Endothelial cell of umbilical vein (primary cell): ENCODE measurements at regions not wholly inside any gene's neighbourhood (a gene's known extent, or its start where the extent isn't known, plus 50 kb on each side); places are given as distances from the start of the nearest gene placed in this dataset.

Experiments
- BruUV-seq: library from RNA; stranded (reverse); fragments of 400-500 nt; replicated peaks from 2 replicates; lab custom pipeline; 2021; lab: Mats Ljungman, UMichigan
- CTCF ChIA-PET: fragments of 300-600, 350-600 bp; sonication (Branson Sonifier 250); formaldehyde crosslinking; loops from one replicate; lab custom pipeline; 2021; ENCODE audit warnings: antibody characterized with exemption, inconsistent platforms; lab: Charles Lee
- POLR2A ChIA-PET: fragments of 300-600, 350-600 bp; sonication (Branson Sonifier 250); formaldehyde crosslinking; loops from one replicate; lab custom pipeline; 2021; ENCODE audit warnings: antibody characterized with exemption, inconsistent platforms; lab: Charles Lee
- DNase-seq: peaks from one replicate; pipeline ENCODE4 v3.0.0-alpha.2; 2011; ENCODE audit warnings: low read depth, low spot score
- FAIRE-seq: peaks from 2 replicates; lab custom pipeline; 2011; peaks lifted over from hg19 to GRCh38; lab: Jason Lieb, UNC
- H2AFZ ChIP-seq: 2 replicates; pipeline ENCODE4 v1.6.0; 2012; ENCODE audit warnings: low read depth, low read length, control low read depth, inconsistent platforms
- H3K27ac ChIP-seq: 2 replicates; pipeline ENCODE4 v1.5.1; 2011; ENCODE audit warnings: low read depth, mild to moderate bottlenecking, control low read depth, low read length, moderate library complexity; ENCODE audit not compliant: insufficient read depth
- H3K27me3 ChIP-seq, 2 experiments: 2 replicates each; pipeline versions ENCODE4 v1.6.0 to v1.6.1; 2011; ENCODE audit warnings: low read length in 2 of 2, mixed read lengths in 1 of 2; ENCODE audit not compliant: control insufficient read depth in 2 of 2, insufficient read depth in 2 of 2
- H3K36me3 ChIP-seq, 2 experiments: 2 replicates in 1 of 2; 3 replicates in 1 of 2; pipeline ENCODE4 v1.5.1; 2011; ENCODE audit warnings: low read length in 2 of 2, mild to moderate bottlenecking in 1 of 2, moderate library complexity in 1 of 2; ENCODE audit not compliant: control insufficient read depth in 2 of 2, insufficient read depth in 2 of 2; ENCODE audit errors: extremely low read depth in 1 of 2
- H3K4me1 ChIP-seq: 3 replicates; pipeline ENCODE4 v1.5.1; 2011; ENCODE audit warnings: mild to moderate bottlenecking, low read length; ENCODE audit not compliant: control insufficient read depth, insufficient read depth; ENCODE audit errors: extremely low read depth
- H3K4me2 ChIP-seq: 2 replicates; pipeline ENCODE4 v1.6.1; 2011; ENCODE audit warnings: low read length, control low read depth, mixed read lengths; ENCODE audit not compliant: insufficient read depth
- H3K4me3 ChIP-seq, 3 experiments: fragments of 200-600 bp in 1 of 3; sonication (generic), shearing (Covaris generic) in 1 of 3; replicated peaks in 1 of 3; 2 replicates each; pipeline ENCODE4 v1.5.1; 2011 to 2016; ENCODE audit warnings: control low read depth in 3 of 3, low read length in 3 of 3, mild to moderate bottlenecking in 2 of 3, inconsistent platforms in 1 of 3, low read depth in 1 of 3, moderate library complexity in 1 of 3; ENCODE audit not compliant: insufficient read depth in 1 of 3
- H3K79me2 ChIP-seq: 2 replicates; pipeline ENCODE4 v1.6.0; 2012; ENCODE audit warnings: low read length, inconsistent platforms; ENCODE audit not compliant: control insufficient read depth, insufficient read depth
- H3K9ac ChIP-seq: replicated peaks from 2 replicates; pipeline ENCODE3; 2011; ENCODE audit warnings: low read length, control low read depth; ENCODE audit not compliant: insufficient read depth; ENCODE audit errors: extremely low read depth
- H3K9me1 ChIP-seq: replicated peaks from 3 replicates; pipeline ENCODE4 v1.6.0; 2011; ENCODE audit warnings: mild to moderate bottlenecking, low read length; ENCODE audit not compliant: control insufficient read depth, insufficient read depth; ENCODE audit errors: extremely low read depth
- H3K9me3 ChIP-seq: replicated peaks from 2 replicates; pipeline ENCODE4 v1.5.1; 2012; ENCODE audit warnings: low read length, inconsistent platforms; ENCODE audit not compliant: control insufficient read depth, insufficient read depth
- H4K20me1 ChIP-seq: replicated peaks from 2 replicates; pipeline ENCODE3; 2011; ENCODE audit warnings: mild to moderate bottlenecking, low read length; ENCODE audit not compliant: control insufficient read depth, insufficient read depth; ENCODE audit errors: extremely low read depth
- CTCF ChIP-seq, 2 donors: IDR thresholded peaks; 1 replicate in 1 of 2; 2 replicates in 1 of 2; pipeline ENCODE4 v1.5.1; 2011; ENCODE audit warnings: low read length in 2 of 2, mild to moderate bottlenecking in 2 of 2, moderate library complexity in 2 of 2, control low read depth in 1 of 2, inconsistent platforms in 1 of 2, low read depth in 1 of 2; ENCODE audit not compliant: insufficient read depth in 1 of 2; ENCODE audit errors: extremely low read depth in 1 of 2
- EZH2 ChIP-seq: IDR thresholded peaks from 2 replicates; pipeline ENCODE4 v1.6.1; 2012; ENCODE audit warnings: borderline replicate concordance, low read depth, mild to moderate bottlenecking, moderate library complexity, low read length, inconsistent platforms; ENCODE audit not compliant: severe bottlenecking
- FOS ChIP-seq: IDR thresholded peaks from 2 replicates; pipeline ENCODE4 v1.6.1; 2011; ENCODE audit warnings: mild to moderate bottlenecking, low read length, moderate library complexity, borderline replicate concordance; ENCODE audit not compliant: insufficient read depth
- GATA2 ChIP-seq: IDR thresholded peaks from 2 replicates; pipeline ENCODE4 v1.7.0; 2011; ENCODE audit warnings: low read depth, mild to moderate bottlenecking, moderate library complexity, mixed read lengths, low read length; ENCODE audit not compliant: insufficient read length, insufficient read depth
- JUN ChIP-seq: IDR thresholded peaks from 2 replicates; pipeline ENCODE4 v1.6.1; 2011; ENCODE audit warnings: borderline replicate concordance, low read depth; ENCODE audit not compliant: insufficient read length, insufficient read depth
- MYC ChIP-seq: IDR thresholded peaks from one replicate; pipeline ENCODE4 v1.6.1; 2011; ENCODE audit warnings: mild to moderate bottlenecking, low read depth, low read length
- POLR2AphosphoS5 ChIP-seq: IDR thresholded peaks from 2 replicates; pipeline ENCODE4 v1.6.1; 2012; ENCODE audit warnings: low read depth, mild to moderate bottlenecking, control low read depth, low read length, moderate library complexity; ENCODE audit not compliant: insufficient read depth
- dilution Hi-C: fragments of 300-500 bp; cut with MboI; formaldehyde crosslinking; loops from one replicate; pipeline ENCODE4 v1.15.0; 2019; ENCODE audit warnings: low sequenced_read_pairs; ENCODE audit not compliant: extremely low pct_ligation_motif_present
- intact Hi-C: fragments of 100-400 bp; cut with micrococcal nuclease; formaldehyde crosslinking; loops from one replicate; pipeline ENCODE4 v1.10.0; 2022
- TF ChIP-seq, protein P1 (sequence below): IDR thresholded peaks from 2 replicates; pipeline ENCODE4 v1.6.1; 2011; ENCODE audit not compliant: insufficient read depth, insufficient read length

DNA sequence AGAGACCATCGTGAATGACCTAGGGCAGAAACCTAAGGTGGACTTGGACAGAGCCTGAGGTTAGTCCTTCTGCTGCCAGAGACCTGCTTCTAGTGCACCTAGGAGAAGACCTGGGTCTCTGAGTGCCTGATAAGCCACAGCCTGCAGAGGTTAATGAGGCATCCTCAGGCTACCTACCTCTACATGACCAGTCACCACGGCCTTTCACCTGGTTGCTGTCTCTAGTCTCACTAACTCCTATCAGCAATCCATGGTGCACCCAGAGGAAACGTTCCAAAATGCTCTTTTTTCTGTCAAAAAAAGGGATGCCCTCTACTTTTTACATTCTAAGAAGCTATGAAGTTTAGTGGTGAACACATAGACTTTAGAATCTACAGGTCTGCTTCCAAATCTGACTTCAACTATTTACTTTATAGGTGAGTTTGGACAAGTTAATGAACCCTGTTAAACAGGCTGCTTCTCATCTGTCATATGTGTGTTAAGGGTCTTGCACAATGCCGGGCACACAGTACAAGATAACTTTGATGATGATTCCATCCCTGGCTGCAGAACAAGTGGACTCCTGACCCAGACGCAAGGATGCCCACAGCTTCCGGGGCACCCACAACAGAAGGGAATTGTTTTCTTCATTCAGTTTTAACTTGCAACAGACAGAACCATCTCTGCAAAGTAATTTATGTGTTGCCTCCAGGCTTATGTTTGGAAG, 469.9 kb upstream of the CDH5 start:
- no peak for FAIRE-seq
- ChIA-PET POLR2A (no interaction called here), CTCF (no interaction called here)
- TF ChIP-seq POLR2AphosphoS5 (no peak), GATA2 (no peak), FOS (no peak), EZH2 (no peak), MYC (no peak), JUN (no peak), CTCF (IDR thresholded peaks at IDR 0.05; ENCODE audit: extremely low read depth in 1 of 2, insufficient read depth in 1 of 2, low read depth in 1 of 2, low read length in 2 of 2) (no peak)
- TF ChIP-seq, protein P1, sequence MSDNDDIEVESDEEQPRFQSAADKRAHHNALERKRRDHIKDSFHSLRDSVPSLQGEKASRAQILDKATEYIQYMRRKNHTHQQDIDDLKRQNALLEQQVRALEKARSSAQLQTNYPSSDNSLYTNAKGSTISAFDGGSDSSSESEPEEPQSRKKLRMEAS, result no peak
- Histone ChIP-seq H3K9ac (no peak overlapping the region), H3K79me2 (no peaks in the 10 kb centered on the region), H3K4me2 (no peak overlapping the region), H3K36me3 (no peaks in the 10 kb centered on the region), H3K9me1 (no peaks in the 10 kb centered on the region), H4K20me1 (no peaks in the 10 kb centered on the region), H3K4me1 (no peaks in the 10 kb centered on the region), H2AFZ (no peak overlapping the region), H3K27ac (no peak overlapping the region), H3K9me3 (no peaks in the 10 kb centered on the region), H3K4me3 (no peak overlapping the region), H3K27me3 (no peaks in the 10 kb centered on the region)
- intact Hi-C loops, result no loop called here
- no TSS peak for BruUV-seq
- dilution Hi-C loops, result no loop called here
- DNase-seq, result no peak
